ENCODE measurements at regions not wholly inside any gene's neighbourhood (a gene's known extent, or its start where the extent isn't known, plus 50 kb on each side); places are given as distances from the start of the nearest gene placed in this dataset.

- TF ChIP-seq CTCF (IDR thresholded peaks at IDR 0.05; ENCODE audit: insufficient read depth, low read length, poor library complexity, severe bottlenecking) (no peak), EZH2phosphoT487 (conservative IDR thresholded peaks at IDR 0.05; ENCODE audit: low read length) (no peak)
Measured at GRCh38 chr1:73105755-73106154, 823.4 kb upstream of the NEGR1 start.
